ENCODE measurements at regions not wholly inside any gene's neighbourhood (a gene's known extent, or its start where the extent isn't known, plus 50 kb on each side); places are given as distances from the start of the nearest gene placed in this dataset.

DNA sequence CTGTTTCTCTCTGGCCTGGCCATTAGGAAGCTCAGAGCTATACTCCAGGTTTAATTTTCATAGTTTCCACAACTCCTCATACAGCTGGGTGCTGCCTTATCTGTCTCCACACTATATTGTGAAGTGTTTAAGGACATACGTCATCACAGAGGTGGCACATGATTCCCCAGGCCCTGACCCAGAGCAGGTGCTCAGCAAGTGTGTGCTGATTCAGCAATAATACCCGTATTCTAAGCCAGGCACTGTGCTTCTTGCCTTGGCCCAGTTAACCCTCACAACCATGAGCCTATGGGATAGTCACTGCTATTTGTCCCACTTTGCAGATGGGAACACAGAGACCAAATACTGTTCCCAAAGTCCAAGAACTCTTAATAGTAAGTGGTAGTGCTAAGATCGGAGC, 93.5 kb upstream of the SMIM23 start:
- no peak for DNase-seq

DNA sequence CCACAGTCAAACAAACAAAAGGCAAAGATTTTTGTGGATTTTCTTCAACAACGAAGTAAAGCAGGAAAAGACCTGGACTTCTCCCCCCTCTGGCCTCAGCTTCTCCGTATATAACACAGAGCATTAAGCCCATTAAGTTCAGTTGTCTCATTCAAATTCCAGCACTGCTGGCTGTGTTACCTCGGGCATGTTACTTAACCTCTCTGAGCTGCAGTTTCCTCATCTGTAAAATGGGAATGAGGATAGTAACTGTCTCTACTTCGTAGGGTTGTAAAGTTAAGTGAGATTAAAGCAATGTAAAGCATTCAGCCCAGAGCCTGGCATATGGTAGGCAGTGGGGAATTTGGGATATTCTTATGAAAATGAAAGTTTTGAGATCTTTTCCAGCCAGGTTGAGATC, 92.7 kb upstream of the SMIM23 start:
- no peak for DNase-seq

DNA sequence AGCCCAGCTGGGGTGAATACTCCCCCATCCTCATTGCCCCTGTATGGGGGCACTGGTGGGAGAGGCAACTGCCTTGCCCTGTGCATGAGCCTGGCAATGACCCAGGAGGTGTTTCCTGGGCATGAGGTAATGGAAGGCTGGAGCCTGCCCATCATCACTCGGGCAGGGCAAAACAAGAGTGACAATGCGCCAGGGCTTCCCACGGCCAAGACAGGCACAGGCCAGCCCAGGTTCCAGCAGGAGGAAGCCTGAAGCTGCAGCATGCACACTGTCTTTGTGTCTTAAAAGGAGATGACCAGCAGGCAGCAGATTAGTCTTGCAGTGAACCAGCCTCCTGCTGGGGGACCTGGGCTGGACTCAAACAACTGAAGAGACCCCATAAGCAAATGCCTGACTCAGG, 92.2 kb upstream of the SMIM23 start:
- no peak for DNase-seq

DNA sequence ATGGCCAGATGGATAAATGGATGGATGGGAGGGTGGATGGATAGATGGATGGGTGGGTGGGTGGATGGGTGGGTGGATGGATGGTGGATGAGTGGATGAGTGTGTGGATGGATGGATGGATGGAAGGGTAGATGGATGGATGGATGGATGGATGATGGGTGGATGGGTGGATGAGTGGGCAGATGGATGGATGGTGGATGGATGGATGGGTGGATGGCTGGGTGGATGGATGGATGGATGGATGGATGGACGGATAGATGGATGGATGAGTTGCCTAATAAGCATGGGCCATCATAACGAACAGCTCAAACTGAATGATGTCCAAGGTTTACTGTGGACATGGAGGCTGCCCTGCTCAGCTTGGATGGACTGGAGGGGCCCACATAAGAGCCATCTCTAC, 89.8 kb upstream of the SMIM23 start:
- no peak for DNase-seq

DNA sequence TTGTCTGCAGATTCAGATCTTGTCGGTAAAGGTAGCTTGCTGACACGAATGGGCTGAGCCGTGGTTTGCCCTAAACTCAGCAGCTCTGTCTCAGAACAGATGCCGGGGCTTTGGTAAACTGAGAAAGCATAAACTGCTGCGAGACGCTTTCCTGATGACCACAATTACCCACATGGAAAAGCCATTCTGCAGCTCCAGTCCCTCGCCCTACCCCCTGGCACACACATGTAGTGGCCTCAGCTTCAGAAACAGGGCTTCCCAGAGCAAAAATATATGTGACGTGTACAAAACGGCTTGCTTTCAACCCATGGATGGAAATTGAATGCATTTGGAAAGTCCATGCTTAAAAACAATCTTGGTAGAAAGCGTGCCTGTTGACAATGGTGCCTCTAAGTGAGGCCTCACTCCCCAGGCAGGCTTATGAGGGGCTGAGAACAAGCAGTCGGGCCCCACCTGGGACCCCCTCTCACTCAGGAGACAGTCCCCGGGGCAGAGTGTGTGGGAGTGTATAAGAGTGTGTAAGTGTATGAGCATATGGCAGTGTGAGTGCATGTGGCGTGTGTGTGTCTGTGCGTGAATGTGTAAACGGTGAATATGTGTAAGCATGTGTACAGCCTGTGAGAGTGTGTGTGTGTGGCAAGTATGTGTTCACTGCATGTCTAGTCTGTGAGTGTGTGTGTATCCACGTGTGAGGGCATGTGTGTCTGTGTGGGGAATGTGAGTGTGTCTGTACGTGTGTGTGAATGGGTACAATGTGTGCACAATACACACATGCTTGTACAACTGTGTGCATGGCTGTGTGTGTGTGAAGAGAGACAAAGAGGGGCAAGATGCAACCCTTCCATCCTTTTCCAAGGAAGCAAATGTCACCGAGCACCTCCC, 88.2 kb upstream of the SMIM23 start:
- DNase-seq = no peak

DNA sequence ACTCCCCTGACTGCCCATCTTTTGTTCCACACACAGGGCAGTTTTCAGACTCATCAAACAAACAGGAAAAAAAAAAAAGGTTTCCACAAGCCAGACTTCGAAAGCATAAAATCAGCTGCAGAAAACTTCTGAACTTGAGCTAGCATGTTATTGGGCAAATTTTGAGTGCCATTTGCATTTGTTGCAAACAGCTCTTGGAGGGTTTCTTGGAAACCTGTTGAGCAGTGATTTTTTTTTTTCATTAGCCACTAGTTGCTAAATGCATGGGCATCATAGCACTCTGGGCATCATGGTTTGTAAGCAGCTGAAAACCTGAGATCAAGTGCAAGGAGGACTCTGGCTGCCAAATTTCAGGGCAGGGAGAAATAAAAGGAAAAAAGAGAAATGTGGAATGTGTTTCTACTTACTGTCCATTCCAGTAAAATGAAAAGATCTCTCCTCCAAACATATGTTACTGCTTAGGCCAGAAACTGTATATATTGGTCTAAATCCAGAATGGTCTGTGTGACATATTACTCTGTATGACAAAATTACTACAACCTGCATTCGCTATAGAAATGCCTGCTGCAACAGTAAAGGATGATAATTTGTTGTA, 85.2 kb upstream of the SMIM23 start:
- peak; percentile 53 for DNase-seq

DNA sequence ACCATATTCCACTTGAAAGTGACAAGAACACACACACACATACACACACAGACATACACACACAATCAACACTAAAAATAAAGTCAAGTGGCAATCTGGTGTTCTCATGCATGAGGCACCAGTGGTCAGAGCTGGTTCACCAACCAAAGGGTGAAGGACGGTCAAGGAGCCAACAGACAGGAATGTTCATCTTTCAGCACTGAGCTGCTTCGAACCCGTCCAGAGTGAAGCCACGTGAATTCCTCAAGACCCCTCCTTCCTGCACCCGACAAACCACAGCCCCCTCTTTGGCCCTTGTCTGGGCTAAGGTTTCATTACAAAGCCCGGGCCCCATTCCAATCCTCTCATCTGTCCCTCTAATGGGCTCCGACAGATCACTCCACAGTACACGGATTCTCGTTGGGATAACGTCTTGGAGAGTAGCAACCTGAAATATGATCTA, 84.5 kb upstream of the SMIM23 start:
- peak; percentile 29 for DNase-seq

DNA sequence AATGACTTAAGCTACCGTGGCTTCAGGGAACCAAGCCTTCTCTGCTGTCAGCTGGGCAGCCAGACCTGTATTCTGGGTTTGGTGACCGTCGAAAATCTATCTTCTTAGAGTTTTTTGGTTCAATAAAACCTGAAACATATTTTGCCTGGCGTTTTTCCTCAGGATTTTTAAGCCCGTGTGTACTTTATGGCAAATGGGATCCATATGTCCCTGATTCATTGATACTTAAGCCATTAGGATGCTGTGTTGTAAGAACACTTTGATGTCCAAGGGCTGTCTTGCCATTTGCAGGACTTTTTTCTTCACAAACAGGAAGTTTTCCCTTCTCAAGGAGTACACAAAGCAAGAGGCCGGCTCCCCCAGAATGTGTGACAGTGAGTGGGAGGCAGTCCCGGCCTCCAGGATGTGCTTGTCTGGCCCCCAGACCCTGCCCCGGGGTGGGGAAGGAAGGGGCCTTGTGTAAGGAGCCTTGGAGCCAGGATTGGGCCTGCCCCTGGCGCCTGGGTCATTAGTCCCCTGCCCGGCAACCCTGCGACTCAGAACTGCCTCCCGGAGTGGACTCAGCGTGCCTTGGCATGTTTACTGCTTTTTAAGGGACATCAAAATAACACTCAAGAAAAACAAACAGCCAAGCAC, 83.4 kb upstream of the SMIM23 start:
- peak; percentile 38 for DNase-seq

DNA sequence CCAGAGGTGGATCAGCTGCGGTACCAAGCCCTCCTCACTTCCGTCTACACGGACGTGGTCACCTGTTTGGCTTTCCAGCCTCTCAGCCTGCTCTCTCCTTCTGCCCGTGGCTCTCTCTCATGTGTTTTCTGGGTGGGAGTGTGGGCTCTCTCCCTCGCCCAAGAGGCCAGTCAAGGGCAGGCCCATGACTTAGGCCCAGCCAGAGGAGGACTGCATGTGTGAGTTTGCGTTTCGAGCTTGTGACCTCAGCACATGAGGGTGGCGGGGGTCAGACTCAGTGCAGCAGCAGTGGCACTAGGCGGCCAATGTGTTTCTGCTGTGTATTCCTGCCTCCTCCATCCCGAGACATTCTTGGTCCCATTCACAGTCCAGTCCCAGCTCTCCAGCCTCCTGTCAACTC, 82.5 kb upstream of the SMIM23 start:
- no peak for DNase-seq

DNA sequence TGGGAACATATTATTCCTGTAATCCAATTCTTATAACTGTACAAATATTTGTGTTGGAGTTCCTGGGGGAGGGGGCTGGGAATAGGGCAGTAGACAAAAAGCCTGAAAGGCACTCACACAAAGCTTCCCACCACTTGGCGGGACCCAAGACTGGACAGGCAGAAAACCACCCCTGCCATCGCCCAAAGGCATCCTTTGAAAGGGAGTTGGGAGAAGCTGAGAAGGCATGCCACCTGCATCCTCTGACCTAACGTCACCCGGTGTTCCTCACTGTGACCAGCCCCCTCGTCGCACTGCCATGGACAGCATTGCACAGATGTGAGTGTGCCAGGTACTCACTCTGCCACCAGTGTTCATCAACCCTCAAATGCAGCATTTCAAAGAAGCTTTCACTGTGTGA, 80.6 kb upstream of the SMIM23 start:
- no peak for DNase-seq

DNA sequence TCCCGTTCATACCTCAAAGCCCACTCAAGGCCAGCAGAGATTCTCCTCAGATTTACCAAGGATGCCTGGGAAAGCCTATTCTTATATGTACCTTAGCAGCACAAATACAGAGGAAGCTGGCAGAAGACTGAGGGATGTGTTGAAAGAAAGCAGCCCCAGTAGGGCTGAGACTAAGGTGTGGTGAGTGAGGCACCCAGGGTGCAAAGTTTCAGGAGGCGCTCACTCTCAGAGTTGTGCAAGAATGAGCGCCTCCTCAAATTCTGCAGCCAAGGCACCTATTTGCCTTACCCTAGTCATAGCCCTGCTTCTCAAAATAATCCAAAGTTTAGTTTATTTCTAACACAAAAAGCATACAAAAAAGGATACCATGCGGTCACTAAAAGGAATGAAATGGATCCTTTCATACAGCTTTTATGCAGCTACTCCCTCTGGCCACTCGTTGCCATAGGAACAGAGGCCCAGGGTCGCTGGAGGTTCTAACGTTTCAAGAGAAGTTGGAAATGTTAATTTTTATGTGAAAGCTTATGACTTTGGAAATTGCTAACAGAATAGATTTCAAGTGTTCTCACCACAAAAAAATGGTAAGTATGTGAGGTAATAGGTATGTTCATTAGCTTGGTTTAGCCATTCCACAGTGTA, 79.7 kb upstream of the SMIM23 start:
- no peak for DNase-seq

DNA sequence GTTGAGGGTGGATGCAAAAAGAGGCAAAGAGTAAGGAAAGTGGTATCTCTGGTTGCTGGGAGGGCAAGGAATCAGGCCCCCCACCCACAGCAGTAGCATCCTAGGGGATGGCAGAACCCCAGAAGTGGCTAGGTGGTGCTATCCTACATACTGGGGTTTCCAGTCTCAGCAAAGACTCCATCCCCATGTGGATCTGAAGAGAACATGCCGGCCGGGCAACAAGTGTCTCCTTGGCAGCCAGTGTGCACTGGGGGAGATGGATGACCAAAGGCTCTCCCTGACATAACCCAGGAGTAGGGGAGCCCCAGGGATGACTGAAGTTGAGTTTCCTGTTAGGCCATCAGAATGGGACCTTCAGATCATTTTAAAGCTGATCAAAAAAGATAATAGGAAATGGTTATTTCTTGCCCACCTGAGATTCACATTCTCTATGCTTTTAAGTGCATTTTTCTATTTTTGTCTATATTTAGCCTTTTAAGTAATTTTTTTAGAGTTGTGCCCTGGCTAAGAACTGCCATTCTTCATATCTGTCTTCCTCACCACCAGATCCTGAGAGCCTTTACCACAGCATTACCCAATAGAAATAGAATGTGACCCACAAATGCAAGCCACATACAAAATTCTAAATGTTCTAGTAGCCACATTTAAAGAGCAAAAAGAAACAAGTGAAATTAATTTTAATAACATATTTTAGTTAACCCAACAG, 78.7 kb upstream of the SMIM23 start:
- no peak for DNase-seq

DNA sequence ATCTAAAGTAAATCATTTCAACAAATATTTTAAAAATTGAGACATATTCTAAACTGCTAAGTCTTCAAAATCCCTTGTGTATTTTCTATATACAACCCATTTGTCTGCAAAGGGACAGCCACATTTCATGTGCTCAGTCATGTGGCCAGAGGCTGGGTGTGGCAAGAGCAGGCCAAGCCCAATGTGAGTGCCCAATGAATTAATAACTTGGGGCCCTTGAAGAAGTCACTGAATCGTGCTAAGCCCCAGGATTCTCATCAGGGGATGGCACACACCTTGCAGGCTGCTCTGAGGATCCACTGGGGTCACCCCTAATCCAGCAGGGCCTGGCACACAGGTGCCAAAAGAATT, 78.2 kb upstream of the SMIM23 start:
- no peak for DNase-seq

DNA sequence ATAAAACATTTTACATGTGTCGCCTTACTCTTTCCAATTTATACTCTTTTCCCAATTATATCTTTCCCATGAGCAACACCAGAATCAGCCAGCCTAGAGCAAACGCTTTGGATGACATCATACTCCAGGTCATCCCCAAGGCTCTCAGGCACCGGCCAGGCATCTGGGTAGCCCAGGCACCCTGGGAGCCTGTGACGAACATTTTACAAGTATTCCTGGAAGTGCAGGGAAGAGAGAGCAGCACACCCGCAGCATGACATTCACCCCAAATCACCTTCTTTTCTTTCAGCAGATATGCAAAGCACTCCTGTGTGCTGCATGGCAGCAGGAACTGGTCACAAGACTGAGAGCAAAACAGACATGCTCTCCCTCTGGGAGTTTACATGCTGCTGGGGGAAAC, 75.7 kb upstream of the SMIM23 start:
- DNase-seq = no peak

DNA sequence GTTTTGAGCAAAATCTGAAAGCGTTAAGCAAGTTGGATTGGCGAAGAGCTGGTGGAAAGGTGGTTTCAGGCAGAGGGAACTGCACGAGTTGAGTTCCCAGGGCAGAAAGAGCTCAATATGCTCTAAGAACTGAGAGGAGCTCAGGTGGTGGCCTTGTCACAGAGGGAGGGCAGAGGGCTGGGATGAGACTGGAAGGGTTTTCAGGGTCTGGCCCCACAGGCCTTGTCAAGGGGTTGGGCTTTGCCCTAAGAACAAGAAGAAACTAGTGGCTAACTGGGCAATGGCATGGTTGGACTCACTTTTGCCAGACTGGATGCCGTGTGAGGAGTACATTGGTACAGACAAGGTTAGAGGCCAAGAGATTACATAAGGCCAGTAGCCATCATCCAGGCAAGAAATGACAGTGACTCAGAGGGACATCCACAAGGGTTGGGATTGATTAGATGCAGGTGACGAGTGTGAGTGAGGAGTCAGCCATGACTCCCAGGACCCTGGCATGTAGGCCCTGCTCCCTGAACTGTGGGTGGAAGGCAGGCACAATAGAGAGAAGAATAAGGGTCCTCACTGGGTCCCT, 75.1 kb upstream of the SMIM23 start:
- no peak for DNase-seq

DNA sequence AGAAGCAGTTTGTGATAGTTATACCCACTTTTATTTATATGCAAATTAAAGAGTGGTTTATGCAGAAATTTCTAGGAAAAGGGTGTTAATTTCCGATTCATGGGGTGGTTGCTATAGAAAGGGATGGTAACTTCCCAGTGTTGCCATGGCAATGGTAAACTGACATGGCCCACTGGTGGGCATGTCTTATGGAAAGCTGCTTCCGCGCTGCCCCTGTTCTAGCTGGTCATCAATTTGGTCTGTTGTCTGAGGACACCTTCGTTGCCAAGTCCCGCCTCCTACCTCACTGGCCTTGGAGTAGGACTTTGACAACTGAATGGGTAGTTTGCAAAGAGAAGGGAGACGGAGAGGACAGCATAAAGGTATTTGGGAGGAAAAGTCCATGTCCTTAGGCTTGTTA, 74.0 kb upstream of the SMIM23 start:
- no peak for DNase-seq

DNA sequence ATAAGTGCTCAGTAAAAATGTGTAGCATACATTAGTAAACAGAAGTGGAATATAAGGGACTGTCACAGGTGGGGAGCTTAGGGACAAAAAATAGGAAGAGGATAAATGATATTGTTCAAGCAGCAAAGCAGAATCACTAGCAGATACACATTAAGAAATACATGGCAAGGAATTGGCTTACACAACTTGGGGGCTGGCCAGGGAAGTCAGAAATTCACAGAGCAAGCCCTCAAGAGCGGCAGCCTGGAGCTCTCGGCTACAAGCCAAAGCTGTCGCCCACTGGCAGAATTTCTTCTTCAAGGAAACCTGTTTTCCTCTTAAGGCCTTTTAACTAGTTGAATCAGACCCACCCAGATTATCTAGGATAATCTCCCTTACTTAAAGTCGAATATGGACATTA, 73.0 kb upstream of the SMIM23 start:
- no peak for DNase-seq

DNA sequence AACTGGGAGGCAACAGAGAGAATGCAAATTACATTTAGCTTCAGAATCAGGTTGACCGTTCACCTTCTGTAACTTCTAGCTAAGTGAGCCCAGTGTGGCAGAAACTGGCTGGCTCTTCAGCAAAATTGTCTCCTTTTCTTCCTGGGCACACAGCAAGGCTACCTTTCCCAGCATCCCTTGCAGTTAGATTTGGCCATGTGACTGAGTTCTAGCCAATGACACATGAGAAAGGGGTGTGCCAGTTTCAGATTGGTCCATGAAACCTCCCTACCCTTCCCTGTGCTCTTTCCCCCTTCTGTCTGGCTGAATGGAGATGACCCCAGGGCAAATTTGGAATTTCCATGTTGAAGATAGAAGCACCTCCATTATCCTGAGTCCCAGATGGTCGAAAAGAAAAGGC, 72.5 kb upstream of the SMIM23 start:
- no peak for DNase-seq

DNA sequence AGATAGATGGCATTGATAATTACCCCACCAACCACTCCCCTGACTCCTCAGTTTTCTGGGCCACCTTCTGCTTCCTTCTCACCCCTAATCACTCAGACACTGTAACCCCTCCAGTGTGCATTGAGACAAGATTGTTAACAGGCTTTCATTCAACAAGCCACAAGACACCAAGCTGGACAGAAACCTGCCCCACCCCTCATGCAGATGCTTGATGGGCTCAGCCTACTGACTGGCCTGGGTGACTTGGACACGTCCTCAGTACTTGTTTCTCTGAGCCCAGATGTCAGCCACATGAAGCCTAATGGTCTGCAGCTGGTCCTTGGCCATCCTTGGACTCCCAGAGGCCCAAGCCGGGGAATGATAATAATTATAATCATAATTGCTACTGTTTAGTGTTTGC, 71.4 kb upstream of the SMIM23 start:
- no peak for DNase-seq

DNA sequence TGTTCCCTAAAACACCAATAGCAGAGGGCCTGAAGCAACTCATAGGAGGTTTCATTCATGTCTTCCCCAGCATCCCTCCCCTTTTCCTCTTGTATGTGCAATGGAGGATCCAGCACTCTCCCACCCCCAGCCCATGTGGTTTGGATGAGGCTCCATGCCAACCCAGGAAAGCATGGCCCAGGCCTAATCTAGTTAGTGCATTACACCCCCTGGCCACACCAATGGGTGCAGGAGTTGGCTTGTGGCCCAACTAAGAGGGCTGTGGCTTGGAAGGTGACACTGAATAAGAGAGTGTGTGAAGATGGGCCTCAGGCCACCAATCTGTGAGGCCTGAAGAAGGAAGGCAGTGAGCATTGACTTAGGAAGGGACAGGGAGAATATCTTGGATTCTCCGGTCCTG, 70.8 kb upstream of the SMIM23 start:
- no peak for DNase-seq

DNA sequence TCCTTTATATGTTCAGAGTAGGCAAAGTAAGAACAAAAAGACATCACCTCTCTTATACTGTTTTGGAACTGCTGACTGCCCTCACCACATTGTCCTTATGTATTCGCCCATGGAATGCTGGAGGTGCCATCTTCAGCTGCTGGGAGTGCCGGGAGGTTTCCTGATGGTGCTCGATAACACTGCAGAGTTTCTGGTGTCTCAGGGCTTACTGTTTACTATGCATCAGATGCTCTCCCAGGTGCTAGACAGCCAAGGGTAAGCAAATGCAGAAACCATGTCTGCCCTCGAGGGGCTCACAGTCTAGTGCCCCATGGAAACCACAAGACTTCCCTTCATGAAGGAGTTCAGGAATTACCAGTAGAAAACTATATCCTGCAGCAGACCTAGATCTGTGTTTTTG, 70.1 kb upstream of the SMIM23 start:
- no peak for DNase-seq

DNA sequence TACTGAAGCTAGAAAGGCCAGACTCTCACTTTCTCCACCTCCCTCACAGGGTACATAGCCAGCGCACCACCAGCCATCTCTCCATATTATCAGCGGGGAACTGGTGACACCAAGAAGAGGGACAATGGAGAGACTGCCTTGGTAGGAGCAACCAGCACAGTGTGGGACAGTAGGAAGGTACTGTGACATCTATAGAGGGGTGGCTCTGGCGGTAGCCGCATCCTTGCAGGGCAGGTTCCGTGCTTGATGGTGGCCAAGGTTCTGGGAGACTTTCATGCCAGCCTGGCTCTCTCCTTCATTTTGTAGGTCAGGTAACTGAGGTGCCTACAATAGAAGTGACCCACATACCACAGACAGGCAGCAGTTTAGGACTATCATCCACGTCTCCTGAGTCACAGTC, 65.5 kb upstream of the SMIM23 start:
- DNase-seq = no peak

DNA sequence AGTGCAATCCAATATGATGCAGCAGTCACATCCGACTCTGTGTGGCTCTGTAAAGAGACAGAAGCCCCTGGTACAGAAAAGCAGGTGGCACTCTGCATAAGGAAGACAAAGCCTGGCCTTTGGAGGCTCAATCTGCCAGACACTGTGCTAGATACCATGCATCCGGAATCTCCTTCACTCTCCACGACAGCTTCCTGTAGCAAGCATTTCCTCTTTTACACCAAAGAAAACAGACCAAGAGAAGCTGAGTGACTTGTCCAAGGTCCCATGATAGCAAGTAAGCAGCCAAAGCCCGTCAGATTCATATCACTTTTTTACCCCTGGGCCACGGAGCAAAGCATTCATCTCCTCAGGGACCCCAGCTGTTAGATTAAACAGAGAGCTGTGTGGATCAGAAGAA, 64.2 kb upstream of the SMIM23 start:
- no peak for DNase-seq
